ENCODE measurements at regions not wholly inside any gene's neighbourhood (a gene's known extent, or its start where the extent isn't known, plus 50 kb on each side); places are given as distances from the start of the nearest gene placed in this dataset.
"Not testable (repeated sequence)": the region's sequence is repeated elsewhere in the genome, so short reads cannot be mapped to it uniquely, and the experiment has no call there.

- DNase-seq (ENCODE audit: extremely low read depth in 1 of 11, low read depth in 9 of 11, low spot score in 4 of 11) = no peak
Observed at GRCh38 chr14:71231521-71232393, 324.5 kb downstream of the PCNX1 start.

GRCh38 chr14:71232506-71232905 lies 325.2 kb downstream of the PCNX1 start:
- DNase-seq (ENCODE audit: extremely low read depth in 1 of 11, low read depth in 9 of 11, low spot score in 4 of 11) = no peak

GRCh38 chr14:71235875-71236274 lies 328.6 kb downstream of the PCNX1 start:
- DNase-seq (ENCODE audit: extremely low read depth in 1 of 11, low read depth in 9 of 11, low spot score in 4 of 11) = no peak

GRCh38 chr14:71236487-71236886 lies 329.2 kb downstream of the PCNX1 start:
- DNase-seq (ENCODE audit: extremely low read depth in 1 of 11, low read depth in 9 of 11, low spot score in 4 of 11) = no peak

- DNase-seq (ENCODE audit: extremely low read depth in 1 of 11, low read depth in 9 of 11, low spot score in 4 of 11) = no peak
Observed at GRCh38 chr14:71237556-71237955, 330.3 kb downstream of the PCNX1 start.

- DNase-seq (ENCODE audit: extremely low read depth in 1 of 11, low read depth in 9 of 11, low spot score in 4 of 11) = no peak
Observed at GRCh38 chr14:71238835-71239234, 331.6 kb downstream of the PCNX1 start.

- no peak for DNase-seq (ENCODE audit: extremely low read depth in 1 of 11, low read depth in 9 of 11, low spot score in 4 of 11)
Observed at GRCh38 chr14:71240171-71240570, 332.9 kb downstream of the PCNX1 start.

GRCh38 chr14:71240866-71241520 lies 333.7 kb downstream of the PCNX1 start:
- no peak for DNase-seq (ENCODE audit: extremely low read depth in 1 of 11, low read depth in 9 of 11, low spot score in 4 of 11)

GRCh38 chr14:71242237-71242748 lies 335.0 kb downstream of the PCNX1 start:
- no peak for DNase-seq (ENCODE audit: extremely low read depth in 1 of 11, low read depth in 9 of 11, low spot score in 4 of 11)

- DNase-seq (ENCODE audit: extremely low read depth in 1 of 11, low read depth in 9 of 11, low spot score in 4 of 11) = no peak
Observed at GRCh38 chr14:71243697-71244096, 336.4 kb downstream of the PCNX1 start.

GRCh38 chr14:71244341-71244740 lies 337.1 kb downstream of the PCNX1 start:
- no peak for DNase-seq (ENCODE audit: extremely low read depth in 1 of 11, low read depth in 9 of 11, low spot score in 4 of 11)

- DNase-seq (ENCODE audit: extremely low read depth in 1 of 11, low read depth in 9 of 11, low spot score in 4 of 11) = no peak
Observed at GRCh38 chr14:71245659-71246361, 338.6 kb downstream of the PCNX1 start.

- no peak for DNase-seq (ENCODE audit: extremely low read depth in 1 of 11, low read depth in 9 of 11, low spot score in 4 of 11)
Observed at GRCh38 chr14:71246539-71246938, 339.3 kb downstream of the PCNX1 start.

- no peak for DNase-seq (ENCODE audit: extremely low read depth in 1 of 11, low read depth in 9 of 11, low spot score in 4 of 11)
Observed at GRCh38 chr14:71247106-71247505, 339.8 kb downstream of the PCNX1 start.

- no peak for DNase-seq (ENCODE audit: extremely low read depth in 1 of 11, low read depth in 9 of 11, low spot score in 4 of 11)
Observed at GRCh38 chr14:71248194-71248593, 340.9 kb downstream of the PCNX1 start.

GRCh38 chr14:71250347-71250746 lies 343.1 kb downstream of the PCNX1 start:
- DNase-seq (ENCODE audit: extremely low read depth in 1 of 11, low read depth in 9 of 11, low spot score in 4 of 11) = no peak

- no peak for DNase-seq (ENCODE audit: extremely low read depth in 1 of 11, low read depth in 9 of 11, low spot score in 4 of 11)
Observed at GRCh38 chr14:71250791-71251190, 343.5 kb downstream of the PCNX1 start.

GRCh38 chr14:71254091-71254719 lies 346.9 kb downstream of the PCNX1 start:
- not testable (repeated sequence) for DNase-seq (ENCODE audit: extremely low read depth in 1 of 11, low read depth in 9 of 11, low spot score in 4 of 11)

GRCh38 chr14:71261206-71261605 lies 353.9 kb downstream of the PCNX1 start:
- no peak for DNase-seq (ENCODE audit: extremely low read depth in 1 of 11, low read depth in 9 of 11, low spot score in 4 of 11)
